ENCODE measurements at regions not wholly inside any gene's neighbourhood (a gene's known extent, or its start where the extent isn't known, plus 50 kb on each side); places are given as distances from the start of the nearest gene placed in this dataset.
A peak's percentile ranks its signal among the peaks of the same experiment; 100 is the strongest.

DNA sequence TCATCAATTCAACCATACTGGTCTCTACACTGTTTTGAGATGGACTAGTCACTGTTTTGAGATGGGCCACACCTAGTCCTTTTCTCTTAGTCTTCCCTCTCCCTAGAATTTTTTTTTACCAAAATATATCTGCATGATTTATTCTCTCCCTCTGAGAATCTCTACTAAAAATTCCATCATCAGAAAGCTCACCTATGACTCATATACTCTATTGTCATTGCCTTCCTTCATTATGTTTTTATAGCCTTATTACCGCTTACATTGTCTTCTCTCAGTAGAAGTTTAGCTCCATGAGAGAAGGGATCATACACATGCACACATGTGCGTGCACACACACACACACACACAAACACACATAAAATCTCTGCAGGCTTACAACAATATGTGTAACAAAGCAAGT lies 303.6 kb downstream of the PCDH10 start:
- DNase-seq, result no peak

DNA sequence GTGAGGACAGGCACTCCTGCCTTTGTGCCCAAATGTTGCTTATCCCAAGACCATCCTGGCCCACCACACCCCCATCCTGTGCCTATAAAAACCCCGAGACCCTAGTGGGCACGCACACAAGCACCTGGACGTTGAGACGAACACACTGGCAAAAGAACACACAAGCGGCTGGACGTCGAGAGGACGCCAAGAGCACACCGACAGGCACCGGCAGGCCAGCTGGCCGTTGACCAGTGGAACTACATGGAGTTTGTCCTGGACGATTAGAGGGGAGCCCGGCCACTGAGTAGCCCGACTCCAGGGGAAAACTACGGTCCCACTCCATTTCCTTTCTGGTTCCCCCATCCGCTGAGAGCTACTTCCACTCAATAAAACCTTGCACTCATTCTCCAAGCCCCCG lies 301.7 kb downstream of the PCDH10 start:
- DNase-seq, result no peak

DNA sequence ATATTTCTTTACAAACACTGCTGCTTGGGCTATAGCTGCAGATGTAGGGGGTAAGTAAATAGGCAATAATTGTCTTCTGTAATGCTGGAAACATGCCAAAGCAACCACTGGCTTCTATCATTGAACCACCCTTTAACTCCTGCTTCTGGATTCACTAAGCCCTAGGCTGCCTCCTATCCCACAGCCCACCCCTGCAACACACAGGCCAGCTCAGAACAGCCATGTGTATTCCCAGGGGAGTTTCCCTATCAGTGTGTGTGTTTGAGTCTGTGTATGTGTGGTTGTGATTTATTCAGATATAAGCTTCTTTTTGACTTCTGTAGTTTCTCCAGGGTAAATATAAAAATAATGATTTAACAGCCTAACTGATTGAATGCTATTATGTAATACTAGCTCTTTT lies 291.3 kb downstream of the PCDH10 start:
- DNase-seq, result no peak

DNA sequence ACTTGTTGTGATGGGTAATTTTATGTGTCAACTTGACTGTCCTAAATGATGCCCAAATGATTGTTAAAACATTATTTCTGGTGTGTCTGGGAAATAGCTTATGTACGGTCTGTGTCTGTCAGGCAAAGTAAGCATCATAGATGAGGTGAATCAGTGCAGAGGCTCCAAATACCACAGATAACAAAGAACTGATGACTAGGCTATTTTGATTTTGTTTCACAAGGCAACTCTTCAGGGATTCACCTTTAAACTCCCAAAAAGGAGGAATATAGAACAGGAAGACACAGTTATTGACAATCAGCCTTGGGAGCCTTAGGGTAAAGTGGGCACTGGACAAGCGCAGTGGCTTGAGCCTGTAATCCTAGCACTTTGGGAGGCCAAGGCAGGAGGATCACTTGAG lies 290.7 kb downstream of the PCDH10 start:
- no peak for DNase-seq

DNA sequence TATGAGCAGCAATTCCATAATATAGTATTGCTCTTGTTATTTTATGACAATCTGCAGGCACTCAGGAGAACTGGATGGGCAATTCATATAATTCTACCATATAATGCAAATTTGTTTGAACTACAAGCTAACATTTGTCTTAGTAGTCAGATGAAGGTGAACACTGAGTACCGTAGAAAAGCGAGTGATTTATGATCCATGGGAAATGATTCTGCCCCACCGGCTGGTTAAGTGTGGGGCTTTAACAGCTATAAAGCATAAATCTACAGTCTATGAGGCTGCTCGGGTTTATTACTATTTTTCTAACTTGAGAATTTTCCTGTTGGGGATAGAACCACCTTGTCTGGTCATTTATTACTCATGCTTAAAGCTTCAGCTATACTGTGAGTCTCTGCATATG lies 275.5 kb downstream of the PCDH10 start:
- DNase-seq, result no peak

DNA sequence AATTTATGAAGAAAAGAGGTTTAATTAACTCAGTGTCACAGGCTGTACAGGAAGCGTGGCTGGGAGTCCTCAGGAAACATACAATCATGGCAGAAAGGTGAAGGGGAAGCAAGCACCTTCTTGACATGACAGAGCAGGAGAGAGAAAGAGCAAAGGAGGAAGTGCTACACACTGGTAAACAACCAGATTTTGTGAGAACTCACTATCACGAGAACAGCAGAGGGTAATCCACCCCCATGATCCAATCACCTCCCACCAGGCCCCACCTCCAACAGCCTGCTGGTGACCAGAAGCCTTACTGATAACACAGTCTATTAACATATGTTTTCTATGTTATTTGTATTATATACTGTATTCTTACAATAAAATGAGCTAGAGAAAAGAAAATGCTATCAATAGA lies 254.8 kb downstream of the PCDH10 start:
- no peak for DNase-seq

DNA sequence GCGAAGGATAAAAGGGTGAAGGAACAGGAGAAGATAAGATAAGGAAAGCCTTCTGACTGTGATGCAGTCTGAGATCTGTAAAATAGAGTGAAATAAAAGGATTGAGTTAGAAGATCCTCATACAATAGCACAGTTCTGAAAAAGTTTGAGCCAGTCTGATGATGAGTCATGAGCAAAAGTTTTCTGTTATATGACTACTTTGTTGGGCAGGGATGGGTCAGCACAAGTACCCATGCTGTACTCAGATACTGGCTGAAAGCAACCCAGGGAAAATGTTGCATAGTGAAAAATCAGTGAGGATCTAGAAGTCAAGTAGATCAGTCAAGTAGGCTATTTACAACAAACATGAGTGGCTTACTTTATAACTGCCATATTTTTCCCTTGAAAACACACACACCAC lies 253.5 kb downstream of the PCDH10 start:
- DNase-seq, result peak; percentile 2

DNA sequence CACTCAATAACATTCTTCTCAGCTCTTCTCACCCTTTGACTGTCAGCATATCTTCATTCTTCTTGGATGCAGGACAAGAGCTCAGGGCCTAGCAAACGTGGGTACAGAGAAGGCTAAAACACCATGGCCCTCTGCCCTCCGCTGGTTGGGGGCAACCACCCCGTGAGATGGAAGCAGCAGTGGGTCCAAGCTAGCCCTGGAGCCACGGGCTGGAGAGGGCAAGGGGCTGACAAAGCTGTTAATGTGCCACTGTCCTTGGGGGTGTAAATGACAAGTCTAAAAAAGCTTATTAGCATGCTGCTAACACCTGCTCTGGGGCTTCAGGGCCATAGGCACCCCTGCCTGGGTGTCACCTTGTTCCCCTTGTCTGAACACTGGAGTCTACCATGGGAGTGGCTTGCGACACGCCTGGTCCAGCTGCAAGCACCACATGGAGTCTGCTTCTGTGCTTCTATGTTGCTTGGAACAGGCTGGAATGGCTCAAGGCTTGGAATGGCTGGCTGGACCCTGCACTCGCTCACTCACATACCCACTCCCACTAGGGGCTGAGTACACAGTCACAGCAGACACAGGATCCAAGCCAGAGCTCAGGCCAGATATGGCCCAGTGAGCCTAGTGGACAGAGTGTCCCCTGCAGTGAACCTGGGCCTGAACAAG lies 246.0 kb downstream of the PCDH10 start:
- DNase-seq, result no peak

DNA sequence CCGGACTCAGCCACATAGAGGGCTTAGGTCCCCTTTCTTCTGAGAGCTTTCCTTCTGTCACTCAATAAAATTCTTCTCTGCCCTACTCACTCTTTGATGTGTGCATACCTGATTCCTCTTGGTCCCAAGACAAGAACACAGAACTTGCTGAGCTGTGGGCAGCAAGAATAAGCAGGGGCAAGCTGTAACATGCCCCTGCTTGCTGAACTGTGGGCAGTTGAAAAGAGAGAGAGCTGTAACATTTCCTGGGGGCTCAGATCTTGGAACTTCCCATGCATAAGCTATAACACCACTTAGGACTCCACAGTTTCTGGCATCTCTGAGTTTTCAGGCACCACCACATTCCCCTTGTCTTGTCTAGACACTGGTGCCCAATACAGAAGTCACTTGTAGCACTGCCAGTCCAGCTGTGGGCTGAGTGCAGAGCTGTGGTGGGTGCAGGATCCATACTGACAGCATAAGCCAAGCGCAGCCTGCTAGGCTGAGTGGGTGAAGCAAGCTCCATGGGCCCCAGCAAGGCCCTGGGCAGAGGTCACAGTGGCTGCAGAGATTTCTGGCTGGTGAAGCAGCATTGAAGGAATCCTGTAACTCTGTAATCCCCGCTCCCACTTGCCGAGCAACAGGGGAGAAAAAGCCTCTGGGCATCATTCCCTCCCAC lies 241.2 kb downstream of the PCDH10 start:
- no peak for DNase-seq

DNA sequence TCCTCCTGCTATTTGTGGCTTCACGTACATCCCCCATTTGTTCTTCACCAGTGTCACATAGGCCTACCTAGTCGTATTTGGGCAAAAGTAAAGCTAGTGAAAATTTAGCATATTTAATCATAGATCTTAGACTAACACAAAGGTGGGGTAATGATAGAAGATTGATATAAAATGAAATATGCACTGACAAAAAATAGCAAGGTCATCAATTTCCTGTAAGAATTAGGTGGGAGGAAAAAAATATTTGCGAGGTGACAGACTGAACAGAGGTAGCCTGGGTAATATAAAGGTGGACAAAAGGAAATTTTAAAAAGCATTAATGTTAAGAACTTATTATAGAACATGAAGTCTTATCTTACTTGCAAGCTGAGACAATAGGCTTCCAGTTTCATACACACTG lies 239.9 kb downstream of the PCDH10 start:
- DNase-seq, result no peak

DNA sequence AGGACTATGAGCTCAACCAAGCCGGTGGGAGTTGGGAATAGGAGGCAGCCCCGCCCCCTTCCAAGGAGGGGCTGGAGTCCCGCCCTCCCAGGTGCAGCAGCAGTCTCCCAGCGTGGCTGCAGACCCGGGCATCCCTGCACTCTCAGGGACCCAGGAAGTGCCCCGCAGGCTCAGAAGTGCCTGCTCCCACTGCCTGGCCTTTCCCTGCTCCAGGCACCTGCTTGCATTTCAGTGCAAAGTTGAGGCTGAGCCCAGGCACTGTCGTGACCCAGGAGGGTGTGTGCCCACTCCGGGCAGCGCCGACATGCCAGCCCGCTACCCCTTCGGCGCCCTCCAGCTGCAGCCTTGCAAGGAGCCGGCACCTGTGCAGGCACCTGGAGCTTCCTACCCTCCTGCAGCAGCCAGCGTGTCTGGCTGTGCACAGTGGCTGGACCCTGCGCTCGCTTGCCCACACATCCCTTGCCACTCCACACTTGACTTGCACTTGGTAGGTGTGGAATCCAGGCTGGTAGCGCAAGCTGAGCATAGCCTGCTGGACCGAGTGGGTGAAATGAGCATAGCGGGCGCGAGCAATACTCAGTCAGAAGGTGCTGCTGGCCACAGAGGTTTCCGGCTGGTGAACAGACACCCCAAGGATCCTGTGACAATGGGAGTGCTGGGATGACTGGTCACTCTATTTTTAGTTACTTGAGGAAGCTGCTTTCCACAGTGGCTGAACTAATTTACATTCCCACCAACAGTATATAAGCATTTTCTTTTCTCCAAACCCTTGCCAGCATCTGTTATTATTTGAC lies 236.3 kb downstream of the PCDH10 start:
- no peak for DNase-seq

DNA sequence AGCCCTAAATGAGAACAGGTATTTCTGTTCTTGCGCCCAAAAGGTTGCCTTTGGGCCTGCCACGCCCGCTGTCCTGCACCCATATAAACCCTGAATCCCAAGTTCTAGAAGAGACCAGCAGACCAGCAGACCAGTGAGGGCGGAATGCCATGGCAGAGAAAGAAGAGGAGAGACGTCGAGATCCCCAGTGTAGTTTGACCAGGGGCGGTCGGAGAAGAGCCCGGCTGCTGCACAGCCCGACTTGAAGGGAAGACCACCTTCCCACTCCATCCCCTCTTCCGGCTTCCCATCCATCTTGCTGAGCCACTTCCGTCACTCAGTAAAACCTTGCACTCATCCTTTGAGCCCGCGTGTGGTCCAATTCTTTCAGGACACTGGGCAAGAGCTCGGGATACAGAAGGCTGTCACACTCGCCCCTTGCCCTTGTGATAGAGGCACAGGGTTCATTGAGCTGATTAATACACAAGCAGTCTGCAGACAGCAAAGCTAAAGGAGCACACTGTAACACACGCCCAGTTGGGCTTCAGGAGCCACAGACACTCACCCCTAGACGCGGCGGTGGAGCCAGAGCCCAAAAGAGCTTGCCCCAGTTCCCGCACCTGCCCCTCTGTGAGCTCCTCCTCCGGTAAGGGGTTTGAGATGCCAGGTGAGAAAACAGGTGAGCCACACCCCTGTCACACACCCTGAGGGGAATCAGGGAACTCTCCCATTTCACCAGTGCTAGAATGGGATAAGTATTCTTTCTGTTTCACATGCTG lies 230.8 kb downstream of the PCDH10 start:
- no peak for DNase-seq

DNA sequence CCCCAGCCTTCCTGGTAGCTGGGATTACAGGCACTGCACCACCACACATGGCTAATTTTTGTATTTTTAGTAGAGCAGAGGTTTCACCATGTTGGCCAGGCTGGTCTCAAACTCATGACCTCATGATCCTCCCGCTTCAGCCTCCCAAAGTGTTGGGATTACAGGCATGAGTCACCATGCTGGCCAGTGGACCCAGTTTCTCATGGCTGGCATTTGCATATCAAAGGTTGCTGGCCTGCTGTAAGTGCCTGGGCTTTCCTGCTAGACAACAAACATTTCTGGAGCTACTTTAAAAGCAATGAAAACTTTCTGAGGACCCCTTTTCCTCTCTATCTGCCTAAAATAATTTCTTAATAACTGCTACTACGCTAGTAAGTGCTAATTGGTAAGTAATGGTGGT lies 228.2 kb downstream of the PCDH10 start:
- no peak for DNase-seq

DNA sequence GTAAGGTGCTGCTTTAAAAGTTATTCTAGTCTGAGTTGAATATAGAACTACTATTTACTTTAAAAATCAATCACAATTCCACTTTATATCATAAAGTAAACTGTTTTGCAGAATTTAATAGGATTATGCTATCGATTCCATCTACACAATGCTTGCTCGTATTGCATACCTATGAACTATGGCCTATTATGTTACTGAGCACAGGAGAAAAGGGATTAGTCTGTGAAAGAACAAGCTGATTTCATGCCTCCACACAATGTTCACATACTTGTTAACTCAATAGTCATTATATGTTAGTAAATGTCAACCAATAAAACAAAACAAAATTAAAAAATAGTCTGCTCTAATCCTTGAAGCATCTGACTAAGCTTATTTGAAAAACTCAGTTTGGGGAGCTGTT lies 223.6 kb downstream of the PCDH10 start:
- DNase-seq, result no peak

DNA sequence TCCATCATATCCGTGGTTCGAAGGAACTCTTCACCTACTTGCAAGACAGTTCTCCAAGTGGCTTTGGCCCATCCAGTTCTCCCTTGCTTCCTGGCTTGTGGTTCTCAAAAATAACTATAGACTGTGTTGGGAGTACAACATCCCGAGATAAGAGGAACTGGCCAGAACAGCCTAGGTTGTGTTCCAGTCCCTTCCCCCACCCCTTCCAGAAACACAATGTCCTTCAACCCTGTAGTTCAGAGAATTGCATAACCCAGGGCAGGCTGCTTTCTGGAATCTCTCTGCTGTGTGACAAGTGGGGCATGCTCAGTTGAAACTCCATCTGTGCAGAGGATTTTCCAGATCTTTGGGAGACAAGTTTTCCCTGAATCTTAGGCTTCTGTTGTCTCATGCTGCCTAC lies 206.5 kb downstream of the PCDH10 start:
- DNase-seq, result no peak

DNA sequence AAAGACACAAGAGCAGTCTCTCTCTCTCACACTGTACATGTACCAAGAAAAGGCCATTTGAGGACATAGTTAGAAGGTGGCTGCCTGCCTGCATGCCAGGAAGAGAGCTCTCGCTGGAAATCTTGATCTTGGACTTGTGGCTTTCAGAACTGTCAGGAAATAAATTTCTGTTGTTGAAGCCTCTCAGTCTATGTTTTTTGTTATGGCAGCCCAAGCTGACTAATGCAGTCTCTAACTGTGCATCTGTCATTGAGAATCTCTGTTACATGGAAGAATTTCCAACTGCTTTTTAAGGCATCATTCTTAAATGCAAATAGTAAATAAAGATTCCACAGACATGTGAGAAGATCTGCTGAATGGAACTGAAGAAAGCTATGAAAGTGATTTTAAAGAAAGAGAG lies 198.3 kb downstream of the PCDH10 start:
- DNase-seq, result no peak

DNA sequence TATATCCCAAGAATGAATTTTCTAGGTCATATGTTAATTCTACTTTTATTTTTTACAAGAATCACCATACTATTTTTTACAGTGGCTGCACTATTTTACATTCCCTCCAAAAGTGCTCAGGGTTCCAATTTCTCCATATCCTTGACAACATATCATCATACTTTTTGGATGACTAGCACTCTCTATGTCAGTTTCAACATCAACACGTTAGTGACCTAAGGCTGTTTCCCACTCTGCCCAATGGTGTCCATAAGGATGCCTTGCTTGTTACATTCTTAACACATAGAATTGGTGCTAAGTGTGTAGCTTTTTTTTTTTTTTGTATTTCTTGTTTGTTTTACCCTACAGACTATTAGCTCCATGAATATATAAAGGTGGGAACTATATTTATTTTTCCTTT lies 175.4 kb downstream of the PCDH10 start:
- no peak for DNase-seq

DNA sequence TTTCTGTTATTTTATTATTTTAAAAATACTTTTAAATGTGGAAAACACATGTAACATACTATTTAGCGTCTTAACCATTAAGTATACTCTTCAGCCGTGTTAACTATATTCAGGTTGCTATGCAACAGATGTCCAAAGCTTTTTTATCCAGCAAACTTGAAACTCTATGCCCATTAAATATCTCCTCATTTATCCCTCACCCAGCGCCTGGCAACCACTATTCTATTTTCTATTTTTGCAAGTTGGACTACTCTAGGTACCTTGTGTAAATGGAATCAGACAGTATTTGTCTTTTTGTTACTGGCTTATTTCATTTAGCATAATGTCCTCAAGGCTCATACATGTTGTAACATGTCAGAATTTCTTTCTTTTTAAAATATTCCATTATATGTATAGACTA lies 174.6 kb downstream of the PCDH10 start:
- no peak for DNase-seq

DNA sequence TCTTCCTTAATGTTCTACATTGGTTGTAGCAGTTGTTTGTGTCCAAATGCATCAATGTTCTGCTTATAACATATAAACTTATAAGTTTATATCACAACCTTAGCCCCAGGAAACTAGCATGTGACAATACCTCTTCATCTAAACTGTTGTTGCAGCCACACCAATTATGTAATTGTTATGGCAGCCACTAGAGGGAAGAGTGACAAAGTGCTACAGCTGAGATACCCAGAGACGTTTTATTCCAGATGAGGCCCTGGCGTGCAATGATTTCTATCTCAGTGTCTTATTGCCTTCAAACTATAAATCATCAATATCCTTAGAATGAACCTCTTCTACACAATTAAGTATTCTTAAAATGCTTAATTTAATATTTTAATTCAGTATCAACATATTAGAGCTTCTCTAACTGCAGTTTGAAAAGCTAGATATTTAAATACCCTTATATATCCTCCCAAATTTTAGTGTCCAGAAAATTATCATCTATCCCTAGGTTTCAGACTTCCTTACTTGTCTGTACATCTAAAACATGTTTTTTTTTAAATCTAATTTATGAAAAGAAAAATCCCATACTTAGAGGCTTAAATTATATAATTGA lies 171.6 kb downstream of the PCDH10 start:
- no peak for DNase-seq

DNA sequence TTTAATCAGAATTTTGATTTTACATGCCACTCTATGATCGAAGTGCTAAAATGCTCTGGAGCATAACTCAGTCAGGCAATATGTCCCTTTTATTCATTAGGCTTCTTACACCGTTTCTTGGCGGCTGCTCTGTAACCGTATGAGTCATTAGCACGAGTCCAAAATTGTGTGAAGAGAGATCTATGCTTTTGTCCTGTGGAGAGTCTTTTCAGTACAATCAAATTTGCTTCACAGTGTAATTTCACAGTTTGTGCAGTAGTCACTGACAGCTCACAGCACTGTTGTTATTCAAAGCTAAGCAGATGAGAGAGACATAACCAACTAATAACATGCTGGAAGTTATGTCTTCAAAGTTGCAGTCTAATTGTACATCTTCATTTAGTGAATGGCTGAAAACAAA lies 167.8 kb downstream of the PCDH10 start:
- no peak for DNase-seq

DNA sequence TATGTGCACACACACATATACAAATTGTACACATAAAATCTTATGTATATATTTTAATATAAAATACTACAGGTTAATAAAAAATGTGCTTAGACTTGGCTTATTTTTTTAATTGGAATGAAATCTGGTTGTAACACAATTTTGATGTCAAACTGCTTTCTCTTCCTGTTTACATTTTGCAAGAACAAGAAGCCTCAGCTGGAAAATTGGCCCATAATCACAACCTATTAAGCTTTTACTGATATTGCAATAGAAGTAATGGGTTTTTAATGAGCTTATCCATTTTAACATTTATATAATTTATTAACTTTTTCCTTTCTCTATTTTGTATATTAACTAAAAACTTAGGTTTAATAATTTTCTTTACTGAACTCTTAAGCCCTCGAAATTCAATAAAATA lies 165.9 kb downstream of the PCDH10 start:
- DNase-seq, result no peak

DNA sequence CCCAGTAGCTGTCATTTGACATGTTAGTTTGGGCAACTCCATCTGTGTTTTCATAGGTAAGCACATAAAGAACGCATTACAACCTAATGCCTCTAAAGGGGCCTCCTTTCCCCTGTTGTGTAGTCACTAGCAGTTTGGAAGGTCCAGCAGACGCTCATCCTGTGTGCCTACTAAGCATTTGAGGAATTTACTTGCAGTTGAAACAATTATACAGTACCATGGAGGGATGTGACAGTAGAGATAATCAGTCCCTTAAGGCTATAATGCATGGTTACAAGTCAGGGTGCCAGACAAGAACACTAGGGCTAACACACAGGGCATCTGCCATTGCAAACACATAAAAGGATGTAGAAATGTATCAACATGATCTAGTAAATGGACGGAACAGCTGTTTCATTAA lies 138.3 kb downstream of the PCDH10 start:
- no peak for DNase-seq

DNA sequence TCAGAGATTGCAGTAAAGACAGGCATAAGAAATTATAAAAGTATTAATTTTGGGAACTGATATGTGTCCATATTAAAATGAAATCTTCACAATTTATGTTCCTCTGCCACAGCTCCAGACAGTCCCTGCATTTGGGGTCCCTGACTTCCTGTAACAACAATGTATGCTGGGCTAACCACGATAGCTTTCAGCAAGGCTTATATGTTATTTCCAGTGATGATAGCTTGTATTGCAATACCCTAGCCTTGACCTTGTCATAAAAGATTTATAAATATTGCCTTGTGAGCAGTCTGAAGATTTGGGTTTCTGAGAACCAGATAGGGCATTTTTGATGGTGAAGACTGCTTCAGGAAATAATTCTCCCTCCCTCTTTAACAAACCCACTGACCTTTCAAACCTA lies 129.5 kb downstream of the PCDH10 start:
- DNase-seq, result no peak
